ENCODE measurements at regions not wholly inside any gene's neighbourhood (a gene's known extent, or its start where the extent isn't known, plus 50 kb on each side); places are given as distances from the start of the nearest gene placed in this dataset.

- no peak for TF ChIP-seq CTCF (IDR thresholded peaks at IDR 0.05; ENCODE audit: insufficient read depth, low read depth, low read length, missing control alignments)
- H3K4me3 ChIP-seq (ENCODE audit: low read length) = no peak overlapping the region
These were observed 143.5 kb downstream of the CARTPT start for GRCh38 chr5:71862507-71863060.

GRCh38 chr5:71864730-71865601 lies 145.9 kb downstream of the CARTPT start:
- H3K4me3 ChIP-seq (ENCODE audit: low read length) = no peak overlapping the region
- DNase-seq (ENCODE audit: low read depth) = peak; percentile 77
- no peak for TF ChIP-seq CTCF (IDR thresholded peaks at IDR 0.05; ENCODE audit: insufficient read depth, low read depth, low read length, missing control alignments)

More at GRCh38 chr5:71862507-71863060, 143.5 kb downstream of the CARTPT start:
- peak; percentile 29 for DNase-seq (ENCODE audit: low read depth)

DNA sequence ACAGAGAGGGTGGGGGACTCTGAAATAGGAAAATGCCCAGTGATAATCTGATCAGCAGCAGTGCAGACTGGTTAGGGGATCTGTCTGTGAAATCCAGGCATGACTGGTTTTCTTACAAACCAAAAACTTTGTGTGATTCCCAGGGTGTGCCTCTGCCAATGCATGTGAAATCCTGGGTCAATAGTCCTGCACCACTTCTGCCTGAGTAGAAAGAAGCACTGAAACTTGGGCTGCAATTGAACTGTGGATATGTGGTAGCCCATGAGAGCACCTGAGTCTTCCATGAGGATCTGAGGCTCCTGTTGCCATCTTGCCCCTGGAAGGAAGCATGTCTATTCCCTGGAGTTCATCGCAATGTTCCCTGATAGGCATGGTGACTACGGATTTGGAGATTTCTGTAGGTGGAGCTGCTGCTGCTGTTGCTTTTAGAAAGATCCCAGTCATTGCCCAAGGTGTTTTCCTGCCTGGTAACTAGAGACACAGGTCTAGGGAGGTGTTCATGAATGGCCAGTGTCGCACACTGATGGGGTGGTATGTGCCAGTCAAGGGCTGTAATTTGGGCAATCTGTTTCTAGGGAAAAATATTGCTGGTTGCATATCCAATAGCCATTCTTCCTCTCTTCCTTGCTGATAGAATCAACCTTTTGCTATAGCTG lies 146.7 kb downstream of the CARTPT start:
- peak; percentile 61 for DNase-seq (ENCODE audit: low read depth)
- H3K4me3 ChIP-seq (ENCODE audit: low read length) = no peak overlapping the region
- no peak for TF ChIP-seq CTCF (IDR thresholded peaks at IDR 0.05; ENCODE audit: insufficient read depth, low read depth, low read length, missing control alignments)

DNA sequence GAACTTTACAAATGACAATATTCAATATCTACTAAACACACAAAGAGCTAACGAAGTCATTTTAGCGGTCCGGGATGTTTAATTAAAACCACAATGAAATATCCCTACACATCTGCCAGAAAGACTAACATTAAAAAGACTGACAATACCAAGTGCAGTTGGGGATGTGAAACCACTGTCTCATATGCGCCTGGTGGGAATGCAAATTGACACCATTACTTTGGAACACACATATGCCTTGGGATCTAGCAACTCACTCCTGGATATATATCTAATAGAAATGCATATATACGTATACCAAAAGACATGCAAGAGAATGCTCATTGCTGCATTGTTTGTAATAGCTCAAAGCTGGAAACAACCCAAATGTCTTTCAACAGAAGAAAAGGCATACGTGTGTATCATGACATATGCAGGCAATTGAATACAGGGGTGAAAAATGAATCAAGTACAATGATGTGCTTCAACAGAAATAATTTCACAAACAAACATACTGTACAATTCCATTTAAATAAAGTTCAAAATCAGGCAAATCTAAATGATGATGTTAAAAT lies 153.3 kb downstream of the CARTPT start:
- peak; percentile 73 for DNase-seq (ENCODE audit: low read depth)
- no peak for TF ChIP-seq CTCF (IDR thresholded peaks at IDR 0.05; ENCODE audit: insufficient read depth, low read depth, low read length, missing control alignments)
- no peak overlapping the region for H3K4me3 ChIP-seq (ENCODE audit: low read length)

- DNase-seq (ENCODE audit: low read depth) = peak; percentile 86
- no peak for TF ChIP-seq CTCF (IDR thresholded peaks at IDR 0.05; ENCODE audit: insufficient read depth, low read depth, low read length, missing control alignments)
- H3K4me3 ChIP-seq (ENCODE audit: low read length) = no peak overlapping the region
These were observed 154.1 kb downstream of the CARTPT start for GRCh38 chr5:71873191-71873591.

DNA sequence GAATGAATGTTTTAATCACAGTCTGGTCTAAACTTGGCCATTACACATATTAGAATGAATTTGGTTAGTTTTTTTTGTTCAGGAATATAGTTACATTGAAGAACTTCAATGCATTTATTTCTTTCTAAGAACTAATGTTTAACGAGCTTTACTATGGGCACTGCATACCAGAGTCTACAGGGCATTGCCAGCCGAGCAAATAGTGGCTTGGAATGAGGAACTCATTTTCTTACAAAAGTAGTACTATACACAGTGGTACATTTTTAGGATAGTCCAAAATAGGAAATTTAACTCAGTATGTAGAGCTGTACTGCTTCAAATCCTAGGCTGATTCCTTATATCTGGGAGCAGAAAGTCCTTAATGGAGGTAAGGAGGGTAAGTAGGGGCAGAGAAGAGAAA lies 155.4 kb downstream of the CARTPT start:
- no peak for TF ChIP-seq CTCF (IDR thresholded peaks at IDR 0.05; ENCODE audit: insufficient read depth, low read depth, low read length, missing control alignments)
- no peak for DNase-seq (ENCODE audit: low read depth)
- no peak overlapping the region for H3K4me3 ChIP-seq (ENCODE audit: low read length)

Measured in epithelial cell of esophagus (primary cell).